ENCODE measurements at regions not wholly inside any gene's neighbourhood (a gene's known extent, or its start where the extent isn't known, plus 50 kb on each side); places are given as distances from the start of the nearest gene placed in this dataset.
"Not testable (repeated sequence)": the region's sequence is repeated elsewhere in the genome, so short reads cannot be mapped to it uniquely, and the experiment has no call there.

GRCh38 chr21:35512346-35512745 is 463.2 kb upstream of the RUNX1 start:
- DNase-seq = no peak

GRCh38 chr21:35511696-35512162 is 462.6 kb upstream of the RUNX1 start:
- DNase-seq = no peak

- no peak for DNase-seq
Observed at GRCh38 chr21:35510957-35511695, 462.0 kb upstream of the RUNX1 start.

GRCh38 chr21:35510294-35510693 is 461.2 kb upstream of the RUNX1 start:
- DNase-seq = no peak

GRCh38 chr21:35509001-35509704 is 460.1 kb upstream of the RUNX1 start:
- no peak for DNase-seq

GRCh38 chr21:35508139-35508888 is 459.2 kb upstream of the RUNX1 start:
- DNase-seq = no peak

- no peak for DNase-seq
Observed at GRCh38 chr21:35507181-35507759, 458.2 kb upstream of the RUNX1 start.

- no peak for DNase-seq
Observed at GRCh38 chr21:35506771-35507170, 457.7 kb upstream of the RUNX1 start.

- DNase-seq = no peak
Observed at GRCh38 chr21:35506352-35506751, 457.2 kb upstream of the RUNX1 start.

GRCh38 chr21:35504951-35505466 is 455.9 kb upstream of the RUNX1 start:
- no peak for DNase-seq

- DNase-seq = no peak
Observed at GRCh38 chr21:35504277-35504676, 455.2 kb upstream of the RUNX1 start.

- no peak for DNase-seq
Observed at GRCh38 chr21:35503671-35504070, 454.6 kb upstream of the RUNX1 start.

- DNase-seq = no peak
Observed at GRCh38 chr21:35502821-35503220, 453.7 kb upstream of the RUNX1 start.

- DNase-seq = not testable (repeated sequence)
Observed at GRCh38 chr21:35497522-35497921, 448.4 kb upstream of the RUNX1 start.

- DNase-seq = no peak
Observed at GRCh38 chr21:35491920-35492678, 443.0 kb upstream of the RUNX1 start.

GRCh38 chr21:35491114-35491513 is 442.0 kb upstream of the RUNX1 start:
- DNase-seq = no peak

GRCh38 chr21:35489389-35489980 is 440.4 kb upstream of the RUNX1 start:
- DNase-seq = no peak

- DNase-seq = no peak
Observed at GRCh38 chr21:35488946-35489345, 439.8 kb upstream of the RUNX1 start.

- no peak for DNase-seq
Observed at GRCh38 chr21:35485364-35485763, 436.3 kb upstream of the RUNX1 start.

- DNase-seq = no peak
Observed at GRCh38 chr21:35484851-35485250, 435.7 kb upstream of the RUNX1 start.

GRCh38 chr21:35484032-35484431 is 434.9 kb upstream of the RUNX1 start:
- no peak for DNase-seq

All from NCI-H1092 treated with DMSO at 0.1 percent for 48 hours (cell line).